Epithelial cell of esophagus (primary cell): ENCODE measurements at regions not wholly inside any gene's neighbourhood (a gene's known extent, or its start where the extent isn't known, plus 50 kb on each side); places are given as distances from the start of the nearest gene placed in this dataset.

Source experiments
- DNase-seq: peaks from one replicate; pipeline ENCODE4 v3.0.0; 2010; ENCODE audit warnings: low read depth
- H3K4me3 ChIP-seq: 2 replicates; pipeline ENCODE4 v1.5.1; 2011; ENCODE audit warnings: mild to moderate bottlenecking, low read length, control low read depth
- TF ChIP-seq, protein P1 (sequence below): IDR thresholded peaks from 2 replicates; pipeline ENCODE4 v1.5.1; 2011; ENCODE audit warnings: low read depth, mild to moderate bottlenecking, low read length, control low read depth, inconsistent platforms; ENCODE audit not compliant: insufficient read depth; ENCODE audit errors: missing control alignments

DNA sequence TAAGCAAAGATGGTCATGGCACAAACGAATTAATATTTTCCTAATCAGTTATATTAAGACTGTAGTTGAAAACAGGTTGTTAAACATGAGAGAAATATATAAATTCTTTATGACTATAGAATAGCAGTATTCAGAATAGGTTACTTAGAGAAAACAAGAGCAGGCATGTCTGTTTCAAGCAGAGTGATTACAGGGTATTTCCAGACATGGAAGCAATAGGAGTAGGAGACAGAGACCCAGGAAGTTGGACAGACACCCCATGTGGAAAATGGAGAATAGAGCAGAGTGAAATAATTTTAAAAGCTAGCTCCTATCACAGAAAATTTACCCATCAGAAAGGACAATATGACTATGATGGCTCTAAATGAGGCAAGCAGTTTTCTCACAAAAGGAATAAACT lies 111.5 kb downstream of the IZUMO3 start:
- TF ChIP-seq, protein P1, sequence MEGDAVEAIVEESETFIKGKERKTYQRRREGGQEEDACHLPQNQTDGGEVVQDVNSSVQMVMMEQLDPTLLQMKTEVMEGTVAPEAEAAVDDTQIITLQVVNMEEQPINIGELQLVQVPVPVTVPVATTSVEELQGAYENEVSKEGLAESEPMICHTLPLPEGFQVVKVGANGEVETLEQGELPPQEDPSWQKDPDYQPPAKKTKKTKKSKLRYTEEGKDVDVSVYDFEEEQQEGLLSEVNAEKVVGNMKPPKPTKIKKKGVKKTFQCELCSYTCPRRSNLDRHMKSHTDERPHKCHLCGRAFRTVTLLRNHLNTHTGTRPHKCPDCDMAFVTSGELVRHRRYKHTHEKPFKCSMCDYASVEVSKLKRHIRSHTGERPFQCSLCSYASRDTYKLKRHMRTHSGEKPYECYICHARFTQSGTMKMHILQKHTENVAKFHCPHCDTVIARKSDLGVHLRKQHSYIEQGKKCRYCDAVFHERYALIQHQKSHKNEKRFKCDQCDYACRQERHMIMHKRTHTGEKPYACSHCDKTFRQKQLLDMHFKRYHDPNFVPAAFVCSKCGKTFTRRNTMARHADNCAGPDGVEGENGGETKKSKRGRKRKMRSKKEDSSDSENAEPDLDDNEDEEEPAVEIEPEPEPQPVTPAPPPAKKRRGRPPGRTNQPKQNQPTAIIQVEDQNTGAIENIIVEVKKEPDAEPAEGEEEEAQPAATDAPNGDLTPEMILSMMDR = no peak
- peak; percentile 58 for DNase-seq
- no peak overlapping the region for H3K4me3 ChIP-seq

DNA sequence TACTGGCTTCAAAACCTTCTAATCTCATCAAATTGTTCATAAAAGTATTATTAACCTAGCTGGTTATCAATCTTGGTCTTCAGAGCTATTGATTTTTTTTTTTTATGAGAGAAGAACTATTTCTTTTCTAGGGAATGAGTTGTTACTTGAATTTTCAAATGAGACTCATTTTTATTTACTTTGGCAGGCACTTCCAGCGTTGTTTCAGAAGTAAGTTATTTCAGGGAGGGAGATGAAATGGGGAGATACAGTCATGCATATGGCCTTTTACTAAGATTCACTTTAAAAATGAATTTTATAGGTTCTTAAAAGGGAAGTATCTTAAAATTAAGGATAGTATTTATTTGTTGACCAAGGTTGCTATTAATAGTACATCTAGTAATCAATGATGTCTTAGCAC lies 129.6 kb downstream of the IZUMO3 start:
- no peak overlapping the region for H3K4me3 ChIP-seq
- TF ChIP-seq, protein P1 = no peak
- DNase-seq = peak; percentile 22

DNA sequence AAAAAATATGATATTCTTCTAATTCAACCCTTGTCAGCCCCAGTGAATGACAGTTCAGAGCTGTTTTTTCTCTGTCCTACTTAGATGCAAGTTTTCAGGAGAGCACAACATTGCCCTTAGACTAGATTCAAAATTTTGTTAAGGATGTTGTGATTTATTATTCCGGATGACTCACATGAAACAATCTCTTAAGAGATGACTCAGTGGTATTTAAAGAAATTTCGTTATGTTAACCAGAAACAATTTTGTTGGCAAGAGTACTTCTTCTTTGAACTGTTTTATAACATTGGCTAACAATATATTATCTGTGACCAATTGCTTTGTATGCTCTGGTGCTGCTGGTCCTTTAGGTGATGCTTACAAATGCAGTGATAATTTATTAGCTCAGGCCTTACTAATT lies 132.0 kb downstream of the IZUMO3 start:
- no peak overlapping the region for H3K4me3 ChIP-seq
- DNase-seq = peak; percentile 52
- TF ChIP-seq, protein P1 = no peak

DNA sequence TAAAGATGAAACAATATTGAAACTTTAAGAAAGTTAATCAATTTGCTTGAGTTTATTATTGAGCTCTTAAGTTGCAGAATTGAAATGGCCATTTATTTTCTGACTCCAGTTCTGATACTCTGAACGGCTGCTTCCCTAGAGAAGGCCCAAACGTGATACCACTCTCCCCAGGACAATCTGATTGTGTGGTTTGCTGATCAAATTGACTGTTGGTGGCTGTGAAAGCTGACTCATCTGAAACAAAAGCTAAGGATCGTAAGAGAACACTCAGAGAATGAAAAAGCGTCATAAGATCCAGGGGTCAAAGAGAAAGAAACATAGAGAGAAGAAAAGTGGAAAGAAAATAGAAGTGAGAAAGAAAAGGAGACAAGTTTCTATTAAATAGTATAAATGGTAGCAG lies 147.2 kb downstream of the IZUMO3 start:
- TF ChIP-seq, protein P1 = no peak
- no peak overlapping the region for H3K4me3 ChIP-seq
- no peak for DNase-seq

DNA sequence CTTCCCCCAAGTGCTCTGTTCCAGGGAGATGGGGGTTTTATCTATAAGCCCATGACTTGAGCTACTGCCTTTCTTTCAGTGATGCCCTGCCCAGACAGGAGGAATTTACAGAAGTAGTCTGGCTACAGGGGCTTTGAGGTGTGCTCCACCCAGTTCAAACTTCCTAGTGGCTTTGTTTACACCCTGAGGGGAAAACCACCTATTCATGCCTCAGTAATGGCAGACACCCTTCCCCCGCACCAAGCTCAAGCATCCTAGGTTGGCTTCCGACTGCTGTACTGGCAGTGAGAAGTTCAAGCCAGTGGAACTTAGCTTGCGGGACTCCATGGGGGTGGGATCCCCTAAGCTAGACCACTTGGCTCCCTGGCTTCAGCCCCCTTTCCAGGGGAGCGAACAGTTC lies 154.6 kb downstream of the IZUMO3 start:
- TF ChIP-seq, protein P1 = no peak
- no peak overlapping the region for H3K4me3 ChIP-seq
- no peak for DNase-seq

DNA sequence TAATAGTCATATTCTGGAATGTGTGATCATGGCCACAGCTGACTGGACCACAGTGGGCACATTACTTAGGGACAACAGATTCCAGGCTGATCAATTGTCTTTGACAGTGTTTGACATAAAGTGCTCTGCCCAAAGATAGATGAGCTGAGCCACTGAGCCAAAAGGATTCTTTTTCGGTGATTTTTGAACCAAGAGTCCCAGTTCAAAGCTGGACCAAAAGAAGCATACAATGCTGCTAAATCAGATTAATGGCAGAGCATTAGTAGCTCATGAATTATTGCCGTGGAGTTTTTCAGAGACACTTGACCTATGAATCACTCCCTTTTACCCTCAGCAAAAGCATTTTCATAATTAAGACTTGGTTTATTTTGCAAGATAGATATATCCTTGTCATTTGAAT lies 160.6 kb downstream of the IZUMO3 start:
- no peak for DNase-seq
- TF ChIP-seq, protein P1 = no peak
- no peak overlapping the region for H3K4me3 ChIP-seq

DNA sequence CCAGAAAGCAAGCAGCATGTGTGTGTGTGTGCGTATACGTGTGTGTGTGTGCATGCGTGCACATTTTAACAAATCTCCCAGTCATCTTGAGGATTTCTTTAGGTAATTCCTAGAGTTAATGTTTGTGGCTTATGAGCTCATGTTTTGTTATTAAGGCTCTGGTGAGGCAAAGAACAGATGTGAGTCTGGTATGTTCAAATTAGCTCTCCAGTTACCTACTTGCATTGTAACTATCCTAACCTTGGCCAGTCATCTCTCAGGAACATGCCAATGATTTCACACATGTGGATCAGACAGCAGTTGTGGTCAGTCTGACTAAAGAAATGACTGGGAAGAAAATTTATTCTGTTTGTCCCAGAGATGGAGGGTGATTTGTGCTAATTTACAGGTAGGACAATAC lies 163.1 kb downstream of the IZUMO3 start:
- TF ChIP-seq, protein P1 = no peak
- no peak overlapping the region for H3K4me3 ChIP-seq
- no peak for DNase-seq
